Dermis microvascular lymphatic vessel endothelial cell (primary cell): ENCODE measurements at regions not wholly inside any gene's neighbourhood (a gene's known extent, or its start where the extent isn't known, plus 50 kb on each side); places are given as distances from the start of the nearest gene placed in this dataset.
"Not testable (repeated sequence)": the region's sequence is repeated elsewhere in the genome, so short reads cannot be mapped to it uniquely, and the experiment has no call there.

Source experiments
- DNase-seq, 2 donors: peaks; one replicate each; pipeline versions ENCODE4 v3.0.0 to v3.0.0-alpha.2; 2010; ENCODE audit warnings: low read depth in 2 of 2

GRCh38 chr6:130610303-130610702 is 216.9 kb upstream of the SMLR1 start:
- peak in 1 of 2 donors; percentile 48 for DNase-seq

- DNase-seq = no peak
Measured at GRCh38 chr6:130611366-130611765, 215.8 kb upstream of the SMLR1 start.

- DNase-seq = no peak
Measured at GRCh38 chr6:130613176-130613575, 214.0 kb upstream of the SMLR1 start.

GRCh38 chr6:130615816-130616215 is 211.4 kb upstream of the SMLR1 start:
- DNase-seq = no peak

GRCh38 chr6:130617658-130618057 is 209.5 kb upstream of the SMLR1 start:
- DNase-seq = no peak

GRCh38 chr6:130618806-130619205 is 208.4 kb upstream of the SMLR1 start:
- not testable (repeated sequence) for DNase-seq

GRCh38 chr6:130620338-130620781 is 206.8 kb upstream of the SMLR1 start:
- peak in 1 of 2 donors; percentile 9 for DNase-seq

GRCh38 chr6:130622142-130622541 is 205.1 kb upstream of the SMLR1 start:
- no peak for DNase-seq

- DNase-seq = no peak
Measured at GRCh38 chr6:130624046-130624445, 203.2 kb upstream of the SMLR1 start.

- DNase-seq = peak in 1 of 2 donors; percentile 5
Measured at GRCh38 chr6:130625825-130626527, 201.2 kb upstream of the SMLR1 start.

GRCh38 chr6:130628862-130629261 is 198.3 kb upstream of the SMLR1 start:
- no peak for DNase-seq

- DNase-seq = no peak
Measured at GRCh38 chr6:130629640-130630039, 197.6 kb upstream of the SMLR1 start.

- no peak for DNase-seq
Measured at GRCh38 chr6:130632277-130632676, 194.9 kb upstream of the SMLR1 start.

- DNase-seq = no peak
Measured at GRCh38 chr6:130632897-130633296, 194.3 kb upstream of the SMLR1 start.

GRCh38 chr6:130643361-130643760 is 183.8 kb upstream of the SMLR1 start:
- no peak for DNase-seq

GRCh38 chr6:130644175-130644574 is 183.0 kb upstream of the SMLR1 start:
- no peak for DNase-seq

- DNase-seq = not testable (repeated sequence)
Measured at GRCh38 chr6:130644769-130645168, 182.4 kb upstream of the SMLR1 start.

- no peak for DNase-seq
Measured at GRCh38 chr6:130647246-130647645, 180.0 kb upstream of the SMLR1 start.

- no peak for DNase-seq
Measured at GRCh38 chr6:130655586-130655985, 171.6 kb upstream of the SMLR1 start.

GRCh38 chr6:130661077-130661476 is 166.1 kb upstream of the SMLR1 start:
- DNase-seq = no peak

GRCh38 chr6:130666786-130667185 is 160.4 kb upstream of the SMLR1 start:
- no peak for DNase-seq

- no peak for DNase-seq
Measured at GRCh38 chr6:130670142-130670541, 157.1 kb upstream of the SMLR1 start.

- DNase-seq = no peak
Measured at GRCh38 chr6:130671119-130671518, 156.1 kb upstream of the SMLR1 start.

- DNase-seq = no peak
Measured at GRCh38 chr6:130671577-130671976, 155.6 kb upstream of the SMLR1 start.
